GM21723 (cell line): ENCODE measurements at regions not wholly inside any gene's neighbourhood (a gene's known extent, or its start where the extent isn't known, plus 50 kb on each side); places are given as distances from the start of the nearest gene placed in this dataset.

Experiments used
- ATAC-seq: cut with Tn5 transposase; IDR thresholded peaks from one replicate; pipeline ENCODE4 v1.9.1; 2021; ENCODE audit warnings: mild to moderate bottlenecking, moderate library complexity; ENCODE audit not compliant: unreplicated experiment

DNA sequence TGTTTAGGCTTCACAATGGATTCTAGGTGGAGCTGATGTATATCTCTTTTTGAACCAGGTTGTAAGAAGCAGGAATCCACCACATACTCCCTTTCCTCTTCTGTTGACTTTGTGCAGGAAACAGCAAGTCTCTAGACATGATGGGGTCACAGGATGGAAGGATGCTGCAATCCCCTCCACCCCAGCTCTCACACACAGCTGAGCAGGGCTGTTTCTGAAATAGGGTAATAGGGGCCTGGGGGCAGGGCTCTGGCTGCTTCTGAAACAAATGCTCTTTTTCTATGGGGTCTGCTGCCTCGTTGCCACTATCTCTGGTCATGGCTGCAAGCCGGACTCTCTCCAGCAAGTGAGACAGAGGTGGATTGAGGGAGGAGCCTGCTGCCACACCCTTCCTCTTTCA, 148.9 kb downstream of the SOX11 start:
- ATAC-seq: no peak

DNA sequence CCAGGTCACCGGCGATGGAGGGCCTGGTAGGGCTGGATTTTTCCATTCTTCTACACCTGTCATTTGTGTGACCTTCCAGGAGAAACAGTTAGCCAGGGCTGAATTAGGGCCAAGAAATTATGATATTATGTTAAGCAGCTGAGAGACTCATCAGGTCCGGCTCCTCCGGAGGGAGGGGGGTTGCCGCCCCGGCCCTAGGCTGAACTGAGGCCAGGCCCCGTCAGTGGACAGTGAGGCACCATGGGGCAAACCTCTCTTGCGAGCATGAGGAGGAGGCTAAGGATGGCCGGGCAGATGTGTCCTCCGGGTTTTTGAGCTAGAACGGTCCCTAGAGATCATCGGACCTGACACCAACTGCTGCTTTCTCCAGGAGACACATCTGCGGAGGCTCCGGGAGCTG, 150.1 kb downstream of the SOX11 start:
- no peak for ATAC-seq

- no peak for ATAC-seq
These were observed 153.7 kb downstream of the SOX11 start for GRCh38 chr2:5845798-5846330.

DNA sequence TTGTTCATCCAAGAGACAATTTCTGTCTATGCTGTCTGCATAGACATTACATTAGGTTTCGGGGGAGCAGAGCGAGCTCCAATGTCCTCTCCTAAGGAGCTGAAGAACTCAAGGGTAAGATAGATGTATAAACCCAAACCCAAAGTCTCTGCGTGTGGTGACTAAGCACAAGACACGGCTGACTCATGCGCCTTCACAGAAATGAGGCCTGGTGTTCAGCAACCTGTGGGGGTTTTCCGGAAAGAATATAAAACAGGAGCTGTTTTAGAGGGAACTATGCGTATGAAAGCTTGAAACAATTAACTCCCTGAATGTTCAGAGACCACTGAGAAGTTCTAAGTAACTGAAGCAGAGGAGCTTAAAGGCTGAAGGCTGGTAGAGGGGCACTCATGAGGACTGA, 154.7 kb downstream of the SOX11 start:
- ATAC-seq: no peak

DNA sequence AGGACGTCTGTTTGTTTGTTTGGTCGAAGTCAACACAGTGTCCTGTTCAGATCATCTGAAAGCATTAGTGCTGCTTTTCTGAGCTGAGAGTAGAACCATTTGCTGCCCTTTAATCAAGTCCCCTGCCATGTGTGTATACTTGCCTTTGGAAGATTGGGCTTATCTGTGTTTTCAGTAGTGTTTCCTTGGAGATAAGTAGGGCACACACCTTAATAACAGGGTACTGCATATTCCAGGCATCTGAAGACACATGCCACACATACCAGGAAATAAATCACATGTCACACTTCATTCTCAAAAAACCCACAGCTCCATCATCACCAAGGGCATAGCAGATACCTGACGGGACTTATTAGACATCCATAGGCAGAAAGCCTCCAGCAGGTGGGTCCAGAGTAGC, 157.4 kb downstream of the SOX11 start:
- ATAC-seq: no peak

DNA sequence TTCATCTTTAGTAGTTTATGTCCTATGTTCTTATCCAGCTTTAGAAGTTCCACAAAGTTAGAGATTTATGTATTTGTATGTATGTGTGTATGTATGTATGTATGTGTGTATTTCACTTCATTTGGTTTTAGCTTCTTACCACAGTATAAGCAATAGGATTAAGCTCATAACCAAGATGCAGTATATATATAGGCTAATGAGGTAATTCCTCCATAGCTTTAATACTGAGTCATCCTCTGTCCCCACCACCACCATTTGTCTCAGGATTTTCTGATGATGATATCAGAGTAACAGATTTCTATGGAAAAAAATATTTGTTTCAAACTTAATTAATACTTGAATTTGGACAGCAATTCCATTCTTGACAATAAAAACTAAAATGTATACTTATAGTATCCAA, 159.2 kb downstream of the SOX11 start:
- no peak for ATAC-seq

GRCh38 chr2:5854797-5855196, 162.6 kb downstream of the SOX11 start:
- no peak for ATAC-seq

- no peak for ATAC-seq
These were observed 174.9 kb downstream of the SOX11 start for GRCh38 chr2:5867056-5867455.

- no peak for ATAC-seq
These were observed 176.7 kb downstream of the SOX11 start for GRCh38 chr2:5868931-5869330.

DNA sequence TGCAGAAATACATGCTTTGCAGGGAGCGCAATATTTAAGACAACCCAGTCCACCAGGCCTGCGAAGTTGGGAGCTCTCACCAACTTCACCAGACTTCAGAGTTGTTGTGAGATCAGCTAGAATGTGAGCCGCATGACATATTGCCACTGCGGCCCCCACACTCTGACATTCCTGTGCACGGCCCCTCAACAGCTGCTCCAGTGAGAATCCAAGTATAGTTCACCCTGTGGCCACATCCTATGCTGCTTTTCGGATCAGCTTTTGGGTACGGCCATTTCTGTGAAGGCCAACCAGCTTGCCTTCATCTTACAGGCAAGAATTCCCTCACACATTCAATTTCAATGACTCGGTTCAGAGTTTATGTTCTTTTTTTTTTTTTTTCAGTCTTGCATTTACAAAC, 177.8 kb downstream of the SOX11 start:
- ATAC-seq: no peak

- ATAC-seq: no peak
These were observed 185.2 kb downstream of the SOX11 start for GRCh38 chr2:5877360-5877759.

DNA sequence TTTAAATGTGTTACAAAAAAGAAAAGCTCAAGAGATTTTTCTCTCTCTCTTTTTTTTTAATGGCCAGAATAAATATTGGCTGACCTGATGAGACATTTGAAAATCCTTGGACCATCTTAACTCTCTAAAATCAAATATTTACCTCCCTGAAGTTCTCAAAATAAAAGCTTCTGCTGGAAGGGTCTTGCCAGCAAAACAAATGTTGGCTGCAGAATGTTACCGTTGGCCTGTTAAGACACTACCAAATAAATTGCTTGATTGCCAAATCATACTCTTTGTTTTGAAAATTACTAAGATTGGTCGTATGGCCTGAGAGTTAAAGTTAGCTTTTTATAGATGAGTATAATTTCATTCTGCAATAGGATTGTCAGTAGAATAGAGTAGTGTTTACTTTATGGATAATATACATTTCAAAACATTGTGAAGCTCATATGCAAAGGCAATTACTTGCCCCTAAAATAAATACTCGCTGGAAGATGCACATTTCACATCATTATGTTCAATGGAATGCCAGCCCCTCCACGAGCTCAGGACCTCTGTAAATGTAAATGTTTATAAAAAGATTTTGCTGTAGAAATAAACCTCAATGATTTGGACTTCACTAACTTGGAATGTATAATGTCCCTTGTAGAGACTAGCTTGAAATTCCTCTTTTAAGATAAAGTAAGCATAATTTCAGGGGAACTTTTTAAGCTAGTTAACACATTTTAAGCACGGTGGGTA, 193.4 kb downstream of the SOX11 start:
- ATAC-seq: no peak

DNA sequence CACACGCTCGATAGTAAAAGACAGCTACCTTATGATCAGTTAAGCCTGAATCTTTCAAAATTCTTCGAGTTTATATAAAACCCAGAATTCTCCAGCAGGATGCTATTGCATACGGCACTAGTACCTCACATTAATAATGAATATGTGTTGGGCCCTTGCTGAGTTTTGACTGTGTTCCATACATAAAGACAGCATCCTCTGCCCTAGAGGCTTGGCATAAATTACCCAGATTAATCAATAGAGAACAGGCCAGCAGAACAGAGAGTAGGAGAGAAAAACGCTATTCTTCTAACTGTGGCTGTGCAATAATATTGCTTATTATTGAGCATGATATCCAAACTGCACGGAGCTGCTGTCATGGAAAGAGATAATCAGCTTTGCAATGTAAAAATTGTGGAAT, 194.3 kb downstream of the SOX11 start:
- ATAC-seq: no peak

GRCh38 chr2:5888126-5888525, 195.9 kb downstream of the SOX11 start:
- ATAC-seq: no peak

GRCh38 chr2:5889519-5889918, 197.3 kb downstream of the SOX11 start:
- ATAC-seq: no peak

DNA sequence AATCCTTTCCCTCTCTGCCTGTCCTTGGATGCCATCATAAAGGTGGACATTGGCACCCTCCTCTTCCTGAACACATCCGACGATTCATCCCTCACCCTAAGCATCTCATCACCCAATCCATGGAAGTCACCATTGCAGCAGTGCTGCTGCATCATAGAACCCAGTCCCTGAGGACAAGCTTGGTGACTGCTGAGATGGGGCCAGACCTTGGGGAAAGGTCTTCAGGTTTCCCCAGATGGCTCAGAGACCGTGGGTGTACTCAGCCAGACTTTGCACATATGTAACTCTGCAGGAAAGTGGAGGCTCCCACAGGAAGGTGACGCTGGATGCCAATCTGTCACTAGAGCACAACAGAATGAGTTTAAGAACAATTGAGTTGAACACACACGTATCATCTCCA, 202.2 kb downstream of the SOX11 start:
- ATAC-seq: no peak

DNA sequence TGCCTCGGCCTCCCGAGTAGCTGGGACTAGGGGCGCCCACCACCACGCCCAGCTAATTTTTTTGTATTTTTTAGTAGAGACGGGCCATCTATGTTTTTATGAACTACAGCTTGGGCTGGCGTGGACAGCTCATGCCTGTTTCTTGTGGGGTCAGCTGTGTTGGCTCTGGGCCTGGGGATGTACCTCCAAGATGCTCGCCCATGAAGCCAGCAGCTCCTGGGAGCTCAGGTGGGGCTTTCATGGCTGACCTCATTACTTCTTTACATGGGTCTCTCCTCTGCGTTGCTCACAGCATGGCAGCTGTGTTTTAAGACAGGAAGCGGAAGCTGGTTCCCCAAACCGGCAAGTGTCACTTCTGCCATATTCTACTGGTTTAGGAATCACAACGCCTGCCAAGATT, 203.1 kb downstream of the SOX11 start:
- ATAC-seq: no peak

DNA sequence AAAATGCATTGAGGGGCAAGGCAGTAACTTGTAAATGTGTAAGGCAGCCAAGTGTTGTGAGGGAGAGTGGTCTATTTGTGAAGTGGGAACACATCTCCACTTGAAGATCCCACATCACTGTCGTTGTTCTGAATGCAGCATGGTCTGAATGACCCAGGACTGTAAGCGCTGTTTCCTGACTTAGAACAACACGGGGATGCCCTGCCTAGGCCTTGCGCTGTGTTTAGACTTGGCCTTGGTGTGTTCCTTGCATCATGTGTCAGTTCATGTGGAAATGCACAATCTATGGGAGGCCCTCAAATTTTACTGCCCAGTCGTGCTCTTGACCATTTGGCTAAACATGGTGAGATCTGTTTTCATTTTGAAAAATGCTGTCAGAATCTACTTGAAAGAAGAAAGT, 205.1 kb downstream of the SOX11 start:
- ATAC-seq: no peak

GRCh38 chr2:5898667-5899066, 206.5 kb downstream of the SOX11 start:
- no peak for ATAC-seq

DNA sequence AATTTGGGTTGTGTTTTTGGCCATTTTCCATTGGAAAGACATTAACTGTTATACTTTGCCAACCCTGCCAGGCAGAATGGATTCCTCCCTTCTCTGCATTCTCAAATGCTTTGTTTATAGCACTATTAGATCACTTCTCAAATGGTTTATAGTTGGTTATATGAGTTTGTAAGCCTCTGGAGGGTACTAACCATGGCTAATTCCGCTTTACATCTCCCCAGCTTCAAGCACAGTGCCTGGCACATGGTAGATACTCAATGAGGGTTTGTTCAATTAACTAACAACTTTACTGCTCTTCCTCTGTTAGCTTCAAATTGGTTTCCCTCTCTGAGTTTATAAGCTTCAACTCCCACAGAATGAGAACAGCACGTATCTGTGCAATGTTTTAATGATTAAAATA, 213.5 kb downstream of the SOX11 start:
- no peak for ATAC-seq

DNA sequence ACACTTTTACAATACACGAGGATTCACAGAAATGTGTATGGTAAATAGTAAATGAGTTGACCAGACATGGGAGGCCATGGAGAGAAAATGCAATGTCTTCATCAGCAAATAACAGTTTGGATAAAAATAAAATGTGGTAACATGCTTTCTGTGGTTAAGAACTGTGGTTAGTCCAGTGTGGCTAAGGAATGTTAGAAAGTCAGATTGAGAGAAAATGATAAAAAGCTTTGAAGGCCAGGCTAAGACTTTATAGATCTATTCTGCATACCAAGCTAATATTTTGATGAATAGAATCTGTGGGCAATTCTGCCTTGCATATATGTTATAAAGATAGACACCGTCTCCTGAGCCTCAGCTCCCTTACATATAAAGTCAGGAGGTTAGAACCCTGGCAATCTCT, 215.9 kb downstream of the SOX11 start:
- no peak for ATAC-seq

DNA sequence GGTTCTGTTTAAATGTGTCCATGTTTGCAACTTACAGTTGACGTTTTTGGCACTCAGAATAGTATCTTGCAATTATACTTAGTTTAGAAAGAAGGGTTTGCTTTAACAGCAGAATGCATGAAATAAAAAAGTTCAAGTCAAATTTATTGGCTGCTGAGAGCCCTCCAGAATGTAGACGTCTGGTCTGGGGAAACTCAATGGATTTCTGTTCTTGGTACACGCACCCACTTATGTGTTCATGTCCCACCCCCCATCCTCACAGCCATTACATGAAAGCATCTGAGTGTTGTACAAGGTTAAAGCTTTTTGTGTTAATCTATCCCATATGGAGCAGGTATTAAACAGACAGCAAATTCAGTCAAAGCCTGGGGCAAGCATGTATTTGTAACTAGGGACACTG, 219.5 kb downstream of the SOX11 start:
- ATAC-seq: no peak

DNA sequence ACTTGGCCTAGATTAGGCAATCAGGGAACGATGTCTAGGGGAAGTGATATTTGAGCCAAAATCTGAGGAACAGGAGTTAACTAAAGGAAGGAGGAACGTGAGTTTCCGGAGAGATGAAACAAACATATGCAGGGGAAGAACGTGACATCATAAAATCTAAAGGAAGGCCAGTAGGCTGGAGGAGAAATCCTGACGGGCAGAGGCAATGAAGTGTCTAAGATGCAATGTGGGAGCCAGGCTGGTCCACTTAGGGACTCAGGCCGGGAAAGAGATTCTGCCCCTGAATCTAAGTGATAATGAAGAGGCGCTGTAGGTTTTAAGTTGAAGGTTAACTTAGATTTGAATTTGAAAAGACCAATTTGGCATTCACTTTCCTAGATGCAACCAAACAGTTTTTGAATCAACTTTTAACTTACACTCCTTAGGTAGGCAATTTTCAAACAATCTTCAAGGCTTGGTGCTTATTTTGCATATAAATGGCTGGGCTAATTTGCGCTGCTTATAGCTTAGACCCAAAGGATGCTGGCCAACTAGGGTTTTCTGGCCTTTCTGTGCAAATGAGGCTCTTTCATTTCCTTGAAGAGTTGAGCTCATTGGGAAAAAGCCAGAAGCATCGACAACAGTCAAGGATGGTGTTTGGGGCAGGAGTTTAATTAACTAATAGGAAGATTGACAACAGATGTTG, 221.7 kb downstream of the SOX11 start:
- ATAC-seq: no peak
